ENCODE measurements at regions not wholly inside any gene's neighbourhood (a gene's known extent, or its start where the extent isn't known, plus 50 kb on each side); places are given as distances from the start of the nearest gene placed in this dataset.

DNA sequence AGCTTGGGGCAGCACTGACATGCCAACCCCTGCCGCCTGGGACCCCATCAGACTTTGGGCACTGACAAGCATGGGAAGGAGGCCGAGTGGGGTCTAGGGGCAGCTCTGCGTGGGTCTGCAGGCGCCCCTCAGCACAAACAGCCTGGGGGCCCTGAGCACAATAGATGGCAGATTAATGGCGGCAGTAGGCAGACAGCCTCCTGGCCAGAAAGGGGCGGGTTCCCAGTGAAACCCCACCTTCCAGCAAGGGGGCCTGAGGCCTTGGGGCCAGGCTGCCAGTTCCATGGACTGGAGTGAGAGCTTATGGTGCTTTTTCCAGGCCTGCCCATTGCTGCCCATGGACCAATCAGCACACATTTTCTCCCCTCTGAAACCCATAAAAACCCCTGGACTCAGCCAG is 2031.2 kb downstream of the EFNA5 start:
- no peak for TF ChIP-seq CTCF (IDR thresholded peaks at IDR 0.05 in 4 of 5, conservative IDR thresholded peaks at IDR 0.05 in 1 of 5)
- TF ChIP-seq POLR2A (IDR thresholded peaks at IDR 0.05) = no peak
